ENCODE measurements at regions not wholly inside any gene's neighbourhood (a gene's known extent, or its start where the extent isn't known, plus 50 kb on each side); places are given as distances from the start of the nearest gene placed in this dataset.
"Not testable (repeated sequence)": the region's sequence is repeated elsewhere in the genome, so short reads cannot be mapped to it uniquely, and the experiment has no call there.

GRCh38 chr12:74015118-74015517 lies 522.5 kb upstream of the ATXN7L3B start:
- Histone ChIP-seq H3K9me3 (ENCODE audit: control insufficient read depth in 4 of 4, low read length in 3 of 4) (no peaks in the 10 kb centered on the region), H3K4me1 (ENCODE audit: control insufficient read depth in 4 of 4, insufficient read depth in 4 of 4, low read length in 3 of 4) (peaks cover 0 to 3% (median 0%) of the 10 kb centered on the region in 4 donors), H3K36me3 (ENCODE audit: control insufficient read depth in 4 of 4, insufficient read depth in 3 of 4, low read depth in 1 of 4, low read length in 3 of 4) (no peaks in the 10 kb centered on the region), H3K4me3 (ENCODE audit: low read depth in 1 of 3, low read length in 3 of 3) (no peak overlapping the region), H3K9ac (ENCODE audit: low read depth in 1 of 2, low read length in 2 of 2) (no peak overlapping the region), H3K27me3 (ENCODE audit: control insufficient read depth in 4 of 4, insufficient read depth in 4 of 4, low read length in 3 of 4) (no peaks in the 10 kb centered on the region), H3K27ac (ENCODE audit: low read depth in 1 of 2, low read length in 2 of 2) (no peak overlapping the region)
- DNase-seq (ENCODE audit: low spot score): no peak
- 94% methylated on average over 5 of the region's 5 CpGs for WGBS
- TF ChIP-seq HNF4G (IDR thresholded peaks at IDR 0.05) (no peak), FOXA1 (IDR thresholded peaks at IDR 0.05) (no peak), NR2F2 (IDR thresholded peaks at IDR 0.05) (no peak)

- not testable (repeated sequence) for H3K36me3 ChIP-seq (ENCODE audit: control insufficient read depth in 4 of 4, insufficient read depth in 3 of 4, low read depth in 1 of 4, low read length in 3 of 4); H3K4me3 ChIP-seq (ENCODE audit: low read depth in 1 of 3, low read length in 3 of 3); H3K27ac ChIP-seq (ENCODE audit: low read depth in 1 of 2, low read length in 2 of 2); DNase-seq (ENCODE audit: low spot score); H3K4me1 ChIP-seq (ENCODE audit: control insufficient read depth in 4 of 4, insufficient read depth in 4 of 4, low read length in 3 of 4); H3K9me3 ChIP-seq (ENCODE audit: control insufficient read depth in 4 of 4, low read length in 3 of 4); H3K27me3 ChIP-seq (ENCODE audit: control insufficient read depth in 4 of 4, insufficient read depth in 4 of 4, low read length in 3 of 4); H3K9ac ChIP-seq (ENCODE audit: low read depth in 1 of 2, low read length in 2 of 2)
- 96% methylated on average over 5 of the region's 5 CpGs for WGBS
Measured at GRCh38 chr12:74016324-74016723, 521.3 kb upstream of the ATXN7L3B start.

DNA sequence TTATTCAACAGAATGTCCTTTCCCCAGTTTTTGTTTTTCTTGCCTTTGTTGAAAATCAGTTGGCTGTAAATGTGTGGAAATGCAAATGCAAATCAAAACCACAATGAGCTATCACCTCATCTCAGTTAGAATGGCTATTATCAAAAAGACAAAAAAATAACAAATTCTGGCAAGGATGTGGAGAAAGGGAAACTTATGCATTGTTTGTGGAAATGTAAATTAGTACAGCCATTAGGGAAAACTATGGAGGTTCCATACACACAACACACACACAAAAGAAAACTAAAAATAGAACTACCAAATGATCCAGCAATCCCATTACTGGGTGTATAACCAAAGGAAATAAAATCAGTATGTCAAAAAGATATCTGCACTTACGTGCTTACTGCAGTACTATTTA lies 518.8 kb upstream of the ATXN7L3B start:
- TF ChIP-seq TAF1 (conservative IDR thresholded peaks at IDR 0.05) (no peak), JUND (IDR thresholded peaks at IDR 0.05) (no peak), CTCF (IDR thresholded peaks at IDR 0.05; ENCODE audit: low read depth, low read length, missing input control) (no peak), YY1 (IDR thresholded peaks at IDR 0.05) (no peak), GABPA (IDR thresholded peaks at IDR 0.05 in 1 of 2, conservative IDR thresholded peaks at IDR 0.05 in 1 of 2) (no peak), ZBTB33 (IDR thresholded peaks at IDR 0.05) (no peak), NR2F2 (IDR thresholded peaks at IDR 0.05) (no peak), FOXA2 (IDR thresholded peaks at IDR 0.05) (no peak), RXRA (IDR thresholded peaks at IDR 0.05) (no peak), EGR1 (IDR thresholded peaks at IDR 0.05; ENCODE audit: low read depth in 2 of 2) (no peak), RAD21 (IDR thresholded peaks at IDR 0.05) (no peak), FOXA1 (IDR thresholded peaks at IDR 0.05) (no peak), ATF3 (IDR thresholded peaks at IDR 0.05) (no peak), SP1 (IDR thresholded peaks at IDR 0.05) (no peak), HNF4G (IDR thresholded peaks at IDR 0.05) (no peak), REST (IDR thresholded peaks at IDR 0.05) (no peak), HNF4A (conservative IDR thresholded peaks at IDR 0.05) (no peak)
- TF ChIP-seq, protein P1, sequence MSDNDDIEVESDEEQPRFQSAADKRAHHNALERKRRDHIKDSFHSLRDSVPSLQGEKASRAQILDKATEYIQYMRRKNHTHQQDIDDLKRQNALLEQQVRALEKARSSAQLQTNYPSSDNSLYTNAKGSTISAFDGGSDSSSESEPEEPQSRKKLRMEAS (IDR thresholded peaks at IDR 0.05): no peak
- no peak for DNase-seq (ENCODE audit: low spot score)
- 77% methylated on average over 1 of the region's 1 CpG for WGBS
- Histone ChIP-seq H3K27ac (ENCODE audit: low read depth in 1 of 2, low read length in 2 of 2) (no peak overlapping the region), H3K9me3 (ENCODE audit: control insufficient read depth in 4 of 4, low read length in 3 of 4) (no peaks in the 10 kb centered on the region), H3K4me3 (ENCODE audit: low read depth in 1 of 3, low read length in 3 of 3) (no peak overlapping the region), H3K4me1 (ENCODE audit: control insufficient read depth in 4 of 4, insufficient read depth in 4 of 4, low read length in 3 of 4) (peaks cover 0 to 3% (median 0%) of the 10 kb centered on the region in 4 donors), H3K27me3 (ENCODE audit: control insufficient read depth in 4 of 4, insufficient read depth in 4 of 4, low read length in 3 of 4) (no peaks in the 10 kb centered on the region), H3K9ac (ENCODE audit: low read depth in 1 of 2, low read length in 2 of 2) (no peak overlapping the region), H3K36me3 (ENCODE audit: control insufficient read depth in 4 of 4, insufficient read depth in 3 of 4, low read depth in 1 of 4, low read length in 3 of 4) (no peaks in the 10 kb centered on the region)
